ENCODE measurements at regions not wholly inside any gene's neighbourhood (a gene's known extent, or its start where the extent isn't known, plus 50 kb on each side); places are given as distances from the start of the nearest gene placed in this dataset.

- TF ChIP-seq CTCF (IDR thresholded peaks at IDR 0.05; ENCODE audit: control extremely low read depth, extremely low read depth, low read depth, missing control alignments): no peak
- POLR2A ChIA-PET: interaction anchor here (0.6 kb wide), 1 partner anchor 368 kb away, joined by 4 read pairs; no protein-coding TSS in a partner anchor
- DNase-seq (ENCODE audit: extremely low spot score): no peak
- CTCF ChIA-PET: no interaction called here
Measured at GRCh38 chr1:172980456-172980855, 70.3 kb downstream of the TNFSF18 start.

GRCh38 chr1:172980971-172981370, 69.8 kb downstream of the TNFSF18 start:
- no peak for TF ChIP-seq CTCF (IDR thresholded peaks at IDR 0.05; ENCODE audit: control extremely low read depth, extremely low read depth, low read depth, missing control alignments)
- POLR2A ChIA-PET: no interaction called here
- CTCF ChIA-PET: no interaction called here
- DNase-seq (ENCODE audit: extremely low spot score): no peak

Measured in GM10248 (cell line).